K562 (cell line): ENCODE measurements at regions not wholly inside any gene's neighbourhood (a gene's known extent, or its start where the extent isn't known, plus 50 kb on each side); places are given as distances from the start of the nearest gene placed in this dataset.

Source experiments
- ATAC-seq: fragments of 200-7000 bp; cut with Tn5 transposase; 3 replicates; pipeline ENCODE4 v1.9.1; 2020; ENCODE audit warnings: moderate library complexity
- BruUV-seq: library from RNA; stranded (reverse); fragments of 400-500 nt; replicated peaks from 2 replicates; lab custom pipeline; 2021; lab: Mats Ljungman, UMichigan
- CTCF ChIA-PET: fragments of 300-600 bp; formaldehyde crosslinking; extraction: SDS; loops from one replicate; lab custom pipeline; 2021; ENCODE audit warnings: low intra/inter-chr PET ratio; lab: Yijun Ruan, JAX
- POLR2A ChIA-PET: fragments of 300-600, 350-650 bp; sonication (Branson Sonifier 250); formaldehyde crosslinking; extraction: SDS; loops from one replicate; lab custom pipeline; 2021; ENCODE audit warnings: antibody characterized with exemption, inconsistent platforms; lab: Yijun Ruan, JAX
- DNase-seq, 4 experiments: peaks; one replicate each; pipeline versions ENCODE4 v3.0.0 to v3.0.0-alpha.2; 2011 to 2018; ENCODE audit warnings: low spot score in 3 of 4, mixed read lengths in 3 of 4; ENCODE audit errors: extremely low read depth in 1 of 4
- FAIRE-seq: peaks from 2 replicates; lab custom pipeline; 2011; peaks lifted over from hg19 to GRCh38; lab: Jason Lieb, UNC
- H2AFZ ChIP-seq: 2 replicates; pipeline ENCODE4 v1.6.0; 2011; ENCODE audit warnings: low read depth, low read length, control low read depth, inconsistent platforms
- H3K27ac ChIP-seq: fragments of 200-600 bp; 3 replicates; pipeline ENCODE4 v1.8.0; 2011; ENCODE audit warnings: low read depth, mild to moderate bottlenecking, control low read depth, inconsistent platforms, low read length, moderate library complexity, mixed read lengths; ENCODE audit errors: extremely low read depth
- H3K27me3 ChIP-seq, 2 experiments: fragments of 300-600 bp in 1 of 2; 2 replicates in 1 of 2; 3 replicates in 1 of 2; pipeline versions ENCODE4 v1.6.0 to v1.8.0; 2011; ENCODE audit warnings: inconsistent platforms in 2 of 2, low read length in 2 of 2, mild to moderate bottlenecking in 1 of 2, mixed read lengths in 1 of 2, moderate library complexity in 1 of 2; ENCODE audit not compliant: control insufficient read depth in 2 of 2, insufficient read depth in 2 of 2
- H3K36me3 ChIP-seq: fragments of 300-600 bp; 3 replicates; pipeline ENCODE4 v1.8.0; 2011; ENCODE audit warnings: mild to moderate bottlenecking, low read length, inconsistent platforms; ENCODE audit not compliant: control insufficient read depth, insufficient read depth
- H3K4me1 ChIP-seq, 2 experiments: fragments of 200-600 bp in 1 of 2; replicated peaks in 1 of 2; 2 replicates in 1 of 2; 3 replicates in 1 of 2; pipeline versions ENCODE4 v1.5.1 to v1.8.0; 2011; ENCODE audit warnings: inconsistent platforms in 2 of 2, low read length in 2 of 2, mild to moderate bottlenecking in 1 of 2, mixed read lengths in 1 of 2, moderate library complexity in 1 of 2; ENCODE audit not compliant: control insufficient read depth in 2 of 2, insufficient read depth in 2 of 2
- H3K4me2 ChIP-seq: 2 replicates; pipeline ENCODE4 v1.6.1; 2011; ENCODE audit warnings: low read length, control low read depth, inconsistent platforms, mixed read lengths; ENCODE audit not compliant: insufficient read depth
- H3K4me3 ChIP-seq: fragments of 200-600 bp; sonication (generic), shearing (Covaris generic); 2 replicates; pipeline ENCODE4 v1.5.1; 2016; ENCODE audit warnings: control low read depth, inconsistent platforms
- H3K79me2 ChIP-seq: fragments of 200-600 bp; 3 replicates; pipeline ENCODE4 v1.8.0; 2011; ENCODE audit warnings: low read length, inconsistent platforms; ENCODE audit not compliant: control insufficient read depth, insufficient read depth
- H3K9ac ChIP-seq, 2 experiments: 2 replicates each; pipeline versions ENCODE4 v1.6.0 to v1.6.1; 2011; ENCODE audit warnings: low read depth in 2 of 2, low read length in 2 of 2, control low read depth in 1 of 2, inconsistent platforms in 1 of 2, mild to moderate bottlenecking in 1 of 2, mixed read lengths in 1 of 2; ENCODE audit not compliant: insufficient read depth in 1 of 2
- H3K9me1 ChIP-seq: one replicate; pipeline ENCODE4 v1.6.0; 2011; ENCODE audit warnings: inconsistent platforms, mild to moderate bottlenecking, low read length, moderate library complexity; ENCODE audit not compliant: control insufficient read depth, insufficient read depth
- H3K9me3 ChIP-seq: replicated peaks from 2 replicates; pipeline ENCODE4 v1.5.1; 2011; ENCODE audit warnings: low read depth, low read length, inconsistent platforms; ENCODE audit not compliant: control insufficient read depth, insufficient read depth
- H4K20me1 ChIP-seq: replicated peaks from 2 replicates; pipeline ENCODE4 v1.6.1; 2011; ENCODE audit warnings: low read length, inconsistent platforms, mixed read lengths; ENCODE audit not compliant: control insufficient read depth, insufficient read depth
- CREM ChIP-seq: IDR thresholded peaks from 2 replicates; pipeline ENCODE4 v1.6.1; 2014; ENCODE audit warnings: antibody characterized with exemption, low read depth
- FOXK1 ChIP-seq: sonication (generic); formaldehyde crosslinking; IDR thresholded peaks from 2 replicates; pipeline ENCODE4 v1.8.0; 2022; ENCODE audit warnings: missing genetic modification reagents, mild to moderate bottlenecking, borderline replicate concordance
- NCOA4 ChIP-seq: fragments of 450-650 bp; IDR thresholded peaks from 2 replicates; pipeline ENCODE4 v1.6.1; 2018; ENCODE audit warnings: mild to moderate bottlenecking; ENCODE audit not compliant: partially characterized antibody
- NELFE ChIP-seq: IDR thresholded peaks from 2 replicates; pipeline ENCODE4 v1.6.1; 2011; ENCODE audit warnings: mild to moderate bottlenecking; ENCODE audit not compliant: insufficient read depth, insufficient read length
- NFE2 ChIP-seq: IDR thresholded peaks from 2 replicates; pipeline ENCODE4 v1.6.1; 2014; ENCODE audit warnings: antibody characterized with exemption, low read depth
- NFRKB ChIP-seq: fragments of 450-650 bp; IDR thresholded peaks from 2 replicates; pipeline ENCODE4 v1.6.1; 2016; ENCODE audit warnings: low read depth
- RBM25 ChIP-seq: fragments of 200-400 bp; formaldehyde crosslinking; IDR thresholded peaks from 2 replicates; pipeline ENCODE4 v1.6.1; 2018; ENCODE audit warnings: low read length, low read depth, moderate library complexity; ENCODE audit not compliant: severe bottlenecking
- SMAD3 ChIP-seq: fragments of 450-650 bp; formaldehyde crosslinking; conservative IDR thresholded peaks from 2 replicates; pipeline ENCODE4 v1.4.0; 2020; ENCODE audit warnings: mild to moderate bottlenecking
- VEZF1 ChIP-seq: fragments of 200-800 bp; sonication (Bioruptor generic); IDR thresholded peaks from 2 replicates; pipeline ENCODE4 v1.6.1; 2017; ENCODE audit warnings: missing genetic modification characterization, missing compliant biosample characterization
- ZNF133 ChIP-seq: fragments of 250-450 bp; sonication (Bioruptor Pico); IDR thresholded peaks from 2 replicates; pipeline ENCODE4 v1.4.0; 2020; ENCODE audit warnings: mild to moderate bottlenecking
- ZNF407 ChIP-seq: fragments of 450-650 bp; IDR thresholded peaks from 2 replicates; pipeline ENCODE4 v1.6.1; 2016; ENCODE audit warnings: low read depth
- WGBS: fragments of 100-300 bp; shearing (Covaris generic); methylation state at CpG from one replicate; pipeline ENCODE4 v1.1.6; 2016; ENCODE audit warnings: low coverage, mixed read lengths; ENCODE audit not compliant: insufficient coverage; ENCODE audit errors: missing lambda C conversion rate; 5-methylcytosine and 5-hydroxymethylcytosine counted together
- in situ Hi-C: fragments of 300-500 bp; cut with MboI; formaldehyde crosslinking; loops from 4 replicates; pipeline ENCODE4 v1.15.0; 2018; ENCODE audit warnings: inconsistent platforms, mixed read lengths
- intact Hi-C: fragments of 100-400 bp; cut with micrococcal nuclease; formaldehyde crosslinking; loops from 2 replicates; pipeline ENCODE4 v1.14.2; 2022
- TF ChIP-seq, protein P1 (sequence below): fragments of 250-450 bp; sonication (Bioruptor Pico); IDR thresholded peaks from 2 replicates; pipeline ENCODE4 v1.9.0; 2021; ENCODE audit warnings: mild to moderate bottlenecking, inconsistent platforms

GRCh38 chr10:78928330-78928729 lies 140.4 kb upstream of the ZMIZ1 start:
- DNase-seq (no peak), FAIRE-seq (no peak), ATAC-seq (no peak)
- H3K4me1 ChIP-seq = peaks cover 4 to 10% of the 10 kb centered on the region in 2 experiments; a peak in 3 of 5 replicates
- no peak overlapping the region for H3K4me3 ChIP-seq
- peaks cover 28 to 71% of the 10 kb centered on the region in 2 experiments for H3K27me3 ChIP-seq
- no peak overlapping the region for H3K27ac ChIP-seq
- ChIA-PET CTCF (no interaction called here), POLR2A (interaction anchor here (1.1 to 1.3 kb wide), 3 partner anchors 12 to 18 kb away, joined by 3 to 6 read pairs (median 4); no protein-coding TSS in a partner anchor)
- in situ Hi-C loops (no loop called here), intact Hi-C loops (no loop called here)
- H3K79me2 ChIP-seq = no peaks in the 10 kb centered on the region
- no peaks in the 10 kb centered on the region for H3K9me1 ChIP-seq
- no peak overlapping the region for H2AFZ ChIP-seq
- H3K9ac ChIP-seq = no peak overlapping the region
- peaks cover 19% of the 10 kb centered on the region for H4K20me1 ChIP-seq
- BruUV-seq = no TSS peak
- H3K4me2 ChIP-seq = no peak overlapping the region
- H3K36me3 ChIP-seq = no peaks in the 10 kb centered on the region
- WGBS = 4% methylated on average over 3 of the region's 3 CpGs
- H3K9me3 ChIP-seq = no peaks in the 10 kb centered on the region
- TF ChIP-seq, protein P1, sequence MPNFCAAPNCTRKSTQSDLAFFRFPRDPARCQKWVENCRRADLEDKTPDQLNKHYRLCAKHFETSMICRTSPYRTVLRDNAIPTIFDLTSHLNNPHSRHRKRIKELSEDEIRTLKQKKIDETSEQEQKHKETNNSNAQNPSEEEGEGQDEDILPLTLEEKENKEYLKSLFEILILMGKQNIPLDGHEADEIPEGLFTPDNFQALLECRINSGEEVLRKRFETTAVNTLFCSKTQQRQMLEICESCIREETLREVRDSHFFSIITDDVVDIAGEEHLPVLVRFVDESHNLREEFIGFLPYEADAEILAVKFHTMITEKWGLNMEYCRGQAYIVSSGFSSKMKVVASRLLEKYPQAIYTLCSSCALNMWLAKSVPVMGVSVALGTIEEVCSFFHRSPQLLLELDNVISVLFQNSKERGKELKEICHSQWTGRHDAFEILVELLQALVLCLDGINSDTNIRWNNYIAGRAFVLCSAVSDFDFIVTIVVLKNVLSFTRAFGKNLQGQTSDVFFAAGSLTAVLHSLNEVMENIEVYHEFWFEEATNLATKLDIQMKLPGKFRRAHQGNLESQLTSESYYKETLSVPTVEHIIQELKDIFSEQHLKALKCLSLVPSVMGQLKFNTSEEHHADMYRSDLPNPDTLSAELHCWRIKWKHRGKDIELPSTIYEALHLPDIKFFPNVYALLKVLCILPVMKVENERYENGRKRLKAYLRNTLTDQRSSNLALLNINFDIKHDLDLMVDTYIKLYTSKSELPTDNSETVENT = no peak
- no peak for TF ChIP-seq NFRKB
- no peak for TF ChIP-seq ZNF133 (CRISPR knock-in tag)
- no peak for TF ChIP-seq NFE2
- no peak for TF ChIP-seq VEZF1 (CRISPR knock-in tag)
- TF ChIP-seq NCOA4 = no peak
- no peak for TF ChIP-seq NELFE
- no peak for TF ChIP-seq FOXK1 (CRISPR knock-in tag)
- TF ChIP-seq SMAD3 (CRISPR knock-in tag) = no peak
- no peak for TF ChIP-seq RBM25
- no peak for TF ChIP-seq CREM
- no peak for TF ChIP-seq ZNF407
